Lung (tissue), 11 donors: ENCODE measurements at regions not wholly inside any gene's neighbourhood (a gene's known extent, or its start where the extent isn't known, plus 50 kb on each side); places are given as distances from the start of the nearest gene placed in this dataset.

ENCODE experiments used
- ATAC-seq: fragments of 200-7000 bp; cut with Tn5 transposase; one replicate; pipeline ENCODE4 v1.9.1; 2020; ENCODE audit warnings: moderate number of reproducible peaks; ENCODE audit not compliant: insufficient read depth, low FRiP score
- DNase-seq, 3 donors: peaks; one replicate each; pipeline ENCODE4 v3.0.0-alpha.2; 2013 to 2017
- H3K27ac ChIP-seq, 2 donors: one replicate each; pipeline ENCODE4 v1.5.1; 2013; ENCODE audit warnings: mild to moderate bottlenecking in 2 of 2, moderate library complexity in 2 of 2, control low read depth in 1 of 2, inconsistent platforms in 1 of 2, low read depth in 1 of 2, low read length in 1 of 2
- H3K27me3 ChIP-seq, 3 donors: one replicate each; pipeline ENCODE4 v1.5.1; 2013; ENCODE audit warnings: low read length in 2 of 3; ENCODE audit not compliant: control insufficient read depth in 3 of 3, insufficient read depth in 3 of 3
- H3K36me3 ChIP-seq, 4 donors: one replicate each; pipeline ENCODE4 v1.5.1; 2013; ENCODE audit warnings: low read length in 4 of 4, mild to moderate bottlenecking in 1 of 4, moderate library complexity in 1 of 4; ENCODE audit not compliant: control insufficient read depth in 4 of 4, insufficient read depth in 4 of 4
- H3K4me1 ChIP-seq, 5 donors: one replicate each; pipeline ENCODE4 v1.5.1; 2013; ENCODE audit warnings: low read length in 5 of 5, mild to moderate bottlenecking in 2 of 5, moderate library complexity in 1 of 5; ENCODE audit not compliant: control insufficient read depth in 5 of 5, insufficient read depth in 5 of 5
- H3K4me3 ChIP-seq: one replicate; pipeline ENCODE4 v1.5.1; 2013; ENCODE audit warnings: mild to moderate bottlenecking, control low read depth, moderate library complexity
- H3K9ac ChIP-seq, 2 donors: one replicate each; pipeline ENCODE4 v1.5.1; 2013; ENCODE audit warnings: low read length in 2 of 2, control low read depth in 1 of 2; ENCODE audit not compliant: insufficient read depth in 1 of 2
- H3K9me3 ChIP-seq, 4 donors: one replicate each; pipeline ENCODE4 v1.5.1; 2013; ENCODE audit warnings: low read length in 3 of 4, mild to moderate bottlenecking in 1 of 4, moderate library complexity in 1 of 4; ENCODE audit not compliant: control insufficient read depth in 4 of 4, insufficient read depth in 3 of 4
- CTCF ChIP-seq: IDR thresholded peaks from 2 replicates; pipeline ENCODE4 v1.5.1; 2012; ENCODE audit warnings: mild to moderate bottlenecking; ENCODE audit errors: control extremely low read depth, extremely low read depth
- WGBS, 2 donors: extraction: QIAGEN DNeasy Blood & Tissue Kit; methylation state at CpG; one replicate each; pipeline ENCODE4 v1.1.7; 2013; 5-methylcytosine and 5-hydroxymethylcytosine counted together
- donor health status: control.
- donor health status: control.
- donor health status: Bipolar disorder and iron deficiency.
- donor health status: healthy.
- donor health status: DM: yes; HTN: yes; CAD: no.

- no peaks in the 10 kb centered on the region for H3K36me3 ChIP-seq
- H3K27me3 ChIP-seq: no peaks in the 10 kb centered on the region
- no peak overlapping the region for H3K27ac ChIP-seq
- H3K9ac ChIP-seq: no peak overlapping the region
- DNase-seq (no peak), ATAC-seq (no peak)
- TF ChIP-seq CTCF: no peak
- 68 to 74% methylated on average over 1 of the region's 1 CpG for WGBS, 2 donors
- no peaks in the 10 kb centered on the region for H3K4me1 ChIP-seq
- H3K9me3 ChIP-seq: no peaks in the 10 kb centered on the region
- no peak overlapping the region for H3K4me3 ChIP-seq
These were observed 277.1 kb upstream of the ADGRL3 start for GRCh38 chr4:60923075-60923474.

GRCh38 chr4:60926624-60927023, 273.5 kb upstream of the ADGRL3 start:
- Histone ChIP-seq H3K9me3 (no peaks in the 10 kb centered on the region), H3K27ac (no peak overlapping the region), H3K27me3 (no peaks in the 10 kb centered on the region), H3K9ac (no peak overlapping the region), H3K36me3 (no peaks in the 10 kb centered on the region), H3K4me3 (no peak overlapping the region), H3K4me1 (no peaks in the 10 kb centered on the region)
- DNase-seq (no peak), ATAC-seq (no peak)
- WGBS, 2 donors: 93 to 94% methylated on average over 2 of the region's 2 CpGs
- no peak for TF ChIP-seq CTCF

GRCh38 chr4:60930866-60931265, 269.3 kb upstream of the ADGRL3 start:
- H3K4me1 ChIP-seq: no peaks in the 10 kb centered on the region
- no peak for TF ChIP-seq CTCF
- no peak overlapping the region for H3K4me3 ChIP-seq
- H3K27me3 ChIP-seq: no peaks in the 10 kb centered on the region
- no peaks in the 10 kb centered on the region for H3K9me3 ChIP-seq
- ATAC-seq (no peak), DNase-seq (no peak)
- no peak overlapping the region for H3K27ac ChIP-seq
- 90 to 94% methylated on average over 3 of the region's 3 CpGs for WGBS, 2 donors
- H3K36me3 ChIP-seq: no peaks in the 10 kb centered on the region
- no peak overlapping the region for H3K9ac ChIP-seq

- no peaks in the 10 kb centered on the region for H3K27me3 ChIP-seq
- H3K36me3 ChIP-seq: no peaks in the 10 kb centered on the region
- H3K9me3 ChIP-seq: no peaks in the 10 kb centered on the region
- H3K4me3 ChIP-seq: no peak overlapping the region
- no peak overlapping the region for H3K9ac ChIP-seq
- no peak for TF ChIP-seq CTCF
- DNase-seq: no peak
- no peaks in the 10 kb centered on the region for H3K4me1 ChIP-seq
- 76 to 81% methylated on average over 4 of the region's 4 CpGs for WGBS, 2 donors
- ATAC-seq: no peak
- no peak overlapping the region for H3K27ac ChIP-seq
These were observed 265.4 kb upstream of the ADGRL3 start for GRCh38 chr4:60934566-60935295.
